Mesothelial cell of epicardium (in vitro differentiated cells): ENCODE measurements at regions not wholly inside any gene's neighbourhood (a gene's known extent, or its start where the extent isn't known, plus 50 kb on each side); places are given as distances from the start of the nearest gene placed in this dataset.

Source experiments
- DNase-seq, 2 experiments: peaks; one replicate each; pipeline ENCODE4 v3.0.0; 2021; ENCODE audit warnings: low spot score in 2 of 2; ENCODE audit not compliant: unreplicated experiment in 2 of 2
- H3K27ac Mint-ChIP-seq: 2 replicates; pipeline ENCODE4 v1.8.0; 2021; ENCODE audit warnings: mixed read lengths
- H3K27me3 Mint-ChIP-seq: 2 replicates; pipeline ENCODE4 v1.8.0; 2021; ENCODE audit warnings: low read depth, mixed read lengths
- H3K36me3 Mint-ChIP-seq: 2 replicates; pipeline ENCODE4 v1.8.0; 2021; ENCODE audit warnings: mixed read lengths
- H3K4me1 Mint-ChIP-seq: 2 replicates; pipeline ENCODE4 v1.8.0; 2021; ENCODE audit warnings: mixed read lengths
- H3K4me3 Mint-ChIP-seq: 2 replicates; pipeline ENCODE4 v1.8.0; 2021; ENCODE audit warnings: mild to moderate bottlenecking, moderate library complexity, mixed read lengths
- H3K9me3 Mint-ChIP-seq: 2 replicates; pipeline ENCODE4 v1.8.0; 2021; ENCODE audit warnings: mixed read lengths
- TF ChIP-seq, protein P1 (sequence below): fragments of 200-600 bp; sonication (generic); IDR thresholded peaks from one replicate; pipeline ENCODE4 v1.5.0; 2021; ENCODE audit warnings: antibody characterized with exemption; ENCODE audit not compliant: unreplicated experiment

DNA sequence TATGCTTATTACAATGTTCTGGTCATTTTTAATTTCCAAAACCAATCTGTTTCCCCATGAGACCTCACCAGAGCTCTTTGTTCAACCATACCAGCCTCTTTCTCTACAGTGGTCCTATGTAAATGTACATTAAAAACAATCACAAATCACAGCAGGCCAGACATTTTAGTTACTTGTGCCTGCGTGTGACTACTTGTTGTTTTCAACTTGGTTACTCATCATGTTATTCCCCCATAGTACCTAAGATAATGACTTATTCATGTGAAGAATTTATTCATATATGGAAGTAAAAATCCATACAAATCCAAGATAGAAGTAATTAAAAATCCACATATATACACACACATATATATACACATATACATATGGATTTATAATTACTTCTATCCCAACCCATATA, 379.6 kb downstream of the SLITRK6 start:
- Mint-ChIP-seq H3K27me3 (no peaks in the 10 kb centered on the region), H3K36me3 (no peaks in the 10 kb centered on the region), H3K4me1 (peaks cover 17% of the 10 kb centered on the region), H3K9me3 (no peaks in the 10 kb centered on the region), H3K4me3 (no peak overlapping the region), H3K27ac (no peak overlapping the region)
- DNase-seq, result no peak
- TF ChIP-seq, protein P1, sequence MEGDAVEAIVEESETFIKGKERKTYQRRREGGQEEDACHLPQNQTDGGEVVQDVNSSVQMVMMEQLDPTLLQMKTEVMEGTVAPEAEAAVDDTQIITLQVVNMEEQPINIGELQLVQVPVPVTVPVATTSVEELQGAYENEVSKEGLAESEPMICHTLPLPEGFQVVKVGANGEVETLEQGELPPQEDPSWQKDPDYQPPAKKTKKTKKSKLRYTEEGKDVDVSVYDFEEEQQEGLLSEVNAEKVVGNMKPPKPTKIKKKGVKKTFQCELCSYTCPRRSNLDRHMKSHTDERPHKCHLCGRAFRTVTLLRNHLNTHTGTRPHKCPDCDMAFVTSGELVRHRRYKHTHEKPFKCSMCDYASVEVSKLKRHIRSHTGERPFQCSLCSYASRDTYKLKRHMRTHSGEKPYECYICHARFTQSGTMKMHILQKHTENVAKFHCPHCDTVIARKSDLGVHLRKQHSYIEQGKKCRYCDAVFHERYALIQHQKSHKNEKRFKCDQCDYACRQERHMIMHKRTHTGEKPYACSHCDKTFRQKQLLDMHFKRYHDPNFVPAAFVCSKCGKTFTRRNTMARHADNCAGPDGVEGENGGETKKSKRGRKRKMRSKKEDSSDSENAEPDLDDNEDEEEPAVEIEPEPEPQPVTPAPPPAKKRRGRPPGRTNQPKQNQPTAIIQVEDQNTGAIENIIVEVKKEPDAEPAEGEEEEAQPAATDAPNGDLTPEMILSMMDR, result no peak

GRCh38 chr13:85417807-85418206, 381.4 kb downstream of the SLITRK6 start:
- Mint-ChIP-seq H3K27ac (no peak overlapping the region), H3K4me3 (no peak overlapping the region), H3K36me3 (no peaks in the 10 kb centered on the region), H3K4me1 (peaks cover 17% of the 10 kb centered on the region), H3K27me3 (no peaks in the 10 kb centered on the region), H3K9me3 (no peaks in the 10 kb centered on the region)
- no peak for DNase-seq
- TF ChIP-seq, protein P1, result no peak

GRCh38 chr13:85413664-85414063, 385.6 kb downstream of the SLITRK6 start:
- DNase-seq, result no peak
- H3K27me3 Mint-ChIP-seq, result no peaks in the 10 kb centered on the region
- peaks cover 17% of the 10 kb centered on the region for H3K4me1 Mint-ChIP-seq
- H3K9me3 Mint-ChIP-seq, result no peaks in the 10 kb centered on the region
- H3K36me3 Mint-ChIP-seq, result no peaks in the 10 kb centered on the region
- TF ChIP-seq, protein P1, result no peak
- H3K4me3 Mint-ChIP-seq, result no peak overlapping the region
- H3K27ac Mint-ChIP-seq, result no peak overlapping the region

DNA sequence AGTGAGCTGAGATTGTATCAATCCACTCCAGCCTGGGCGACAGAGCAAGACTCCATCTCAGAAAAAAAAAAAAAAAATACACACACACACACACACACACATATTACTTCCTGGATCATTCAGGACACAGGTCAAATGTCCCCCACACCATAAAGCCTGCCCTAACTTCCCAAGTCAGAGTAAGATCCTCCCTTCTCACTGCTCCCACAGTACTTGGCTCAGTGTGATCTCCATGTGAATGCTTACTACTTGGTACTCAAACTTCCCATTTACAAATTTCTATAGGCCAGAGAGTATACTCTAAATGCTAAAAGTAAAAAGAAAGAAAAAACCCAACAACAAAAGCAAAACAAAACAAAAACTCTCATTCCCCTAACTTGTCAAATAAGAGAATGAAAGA, 386.8 kb downstream of the SLITRK6 start:
- no peak overlapping the region for H3K27ac Mint-ChIP-seq
- TF ChIP-seq, protein P1, result no peak
- no peaks in the 10 kb centered on the region for H3K27me3 Mint-ChIP-seq
- no peaks in the 10 kb centered on the region for H3K9me3 Mint-ChIP-seq
- H3K36me3 Mint-ChIP-seq, result no peaks in the 10 kb centered on the region
- H3K4me1 Mint-ChIP-seq, result peaks cover 14% of the 10 kb centered on the region
- no peak for DNase-seq
- H3K4me3 Mint-ChIP-seq, result no peak overlapping the region

DNA sequence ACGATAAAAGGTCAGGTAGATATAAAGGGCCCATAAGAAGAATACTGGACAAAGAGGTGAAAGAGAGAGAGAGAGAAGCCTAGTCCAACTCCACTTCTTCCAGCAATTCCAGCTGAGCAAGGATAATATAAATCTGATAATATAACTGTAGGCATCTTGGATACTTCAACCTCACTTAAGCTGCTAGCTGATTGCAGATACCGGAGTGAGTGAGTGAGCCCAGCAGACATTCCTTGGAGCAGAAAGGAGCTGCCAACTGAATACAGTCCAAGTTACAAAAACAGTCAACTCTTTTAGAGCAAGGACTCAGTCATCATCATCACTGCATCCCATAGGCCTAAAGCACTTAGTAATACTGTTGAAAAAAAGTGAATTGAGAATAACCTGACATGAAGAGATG, 387.6 kb downstream of the SLITRK6 start:
- no peaks in the 10 kb centered on the region for H3K36me3 Mint-ChIP-seq
- H3K27me3 Mint-ChIP-seq, result no peaks in the 10 kb centered on the region
- peaks cover 12% of the 10 kb centered on the region for H3K4me1 Mint-ChIP-seq
- no peak for DNase-seq
- no peak overlapping the region for H3K27ac Mint-ChIP-seq
- TF ChIP-seq, protein P1, result no peak
- H3K4me3 Mint-ChIP-seq, result no peak overlapping the region
- H3K9me3 Mint-ChIP-seq, result no peaks in the 10 kb centered on the region

DNA sequence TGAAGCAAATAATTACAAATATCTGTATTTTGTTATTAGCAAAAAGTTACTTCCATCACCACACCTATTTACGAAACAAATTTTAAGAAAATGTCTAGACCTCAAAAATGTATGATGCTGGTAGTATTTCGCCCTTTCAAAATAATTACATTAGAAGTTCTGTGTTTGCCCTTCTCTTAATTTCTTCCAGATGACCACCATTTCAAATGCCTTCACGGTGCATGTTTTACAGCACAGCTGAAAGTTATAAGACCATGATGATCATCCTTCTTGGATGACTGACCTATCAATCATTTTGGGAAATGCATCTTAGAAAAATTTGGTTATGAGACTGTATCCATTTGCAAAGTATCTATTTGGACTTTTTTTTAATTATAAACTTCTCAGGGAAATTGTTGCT, 390.8 kb downstream of the SLITRK6 start:
- H3K9me3 Mint-ChIP-seq, result peaks cover 2% of the 10 kb centered on the region
- DNase-seq, result no peak
- no peak overlapping the region for H3K4me3 Mint-ChIP-seq
- TF ChIP-seq, protein P1, result no peak
- H3K4me1 Mint-ChIP-seq, result no peaks in the 10 kb centered on the region
- no peak overlapping the region for H3K27ac Mint-ChIP-seq
- no peaks in the 10 kb centered on the region for H3K36me3 Mint-ChIP-seq
- H3K27me3 Mint-ChIP-seq, result no peaks in the 10 kb centered on the region
